ENCODE measurements at regions not wholly inside any gene's neighbourhood (a gene's known extent, or its start where the extent isn't known, plus 50 kb on each side); places are given as distances from the start of the nearest gene placed in this dataset.

DNA sequence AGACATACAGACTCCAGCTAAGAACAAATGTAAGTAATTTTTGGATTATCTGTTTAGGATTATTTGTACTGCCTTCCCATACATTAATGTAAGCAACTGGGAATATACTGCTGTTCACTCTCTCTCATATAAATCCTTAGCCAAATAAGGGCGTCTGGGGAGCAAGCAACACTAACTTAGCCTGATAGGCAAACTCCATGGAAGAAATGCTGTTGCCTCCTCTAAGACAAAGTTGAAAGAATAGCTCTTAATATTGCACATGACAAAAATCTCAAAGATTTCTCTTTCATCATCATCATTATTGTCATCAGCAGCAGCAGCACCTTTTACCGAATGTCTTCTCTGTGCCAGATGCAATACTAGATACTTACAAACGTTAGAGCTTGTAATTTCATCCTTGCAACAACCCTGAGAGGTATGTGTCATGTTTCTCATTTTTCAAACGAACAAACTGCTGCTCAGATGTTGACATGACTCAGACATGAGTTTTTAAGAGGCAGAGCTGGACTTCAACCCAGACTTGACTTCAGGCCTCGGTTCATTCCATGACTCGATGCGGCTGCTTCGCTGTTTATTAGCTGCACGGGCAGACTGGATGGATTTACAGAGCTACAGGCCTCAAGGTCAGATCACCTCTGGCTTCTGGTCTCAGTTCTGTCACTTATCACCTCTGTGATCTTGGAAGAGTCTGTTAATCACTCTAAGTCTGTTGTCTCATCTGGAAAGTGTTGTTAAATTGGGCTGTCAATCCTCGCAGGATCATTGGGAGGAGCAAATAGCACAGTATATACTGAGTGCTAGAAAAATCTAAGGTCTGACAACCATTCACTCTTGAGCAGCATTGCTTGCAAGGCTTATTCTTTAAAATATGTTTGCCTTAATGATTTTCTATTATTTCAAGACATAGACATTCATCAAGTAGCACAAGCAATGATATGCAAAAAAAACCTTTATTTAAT, 126.3 kb upstream of the CELF2 start:
- peak; percentile 90 for DNase-seq

More for the DNA sequence above, 126.3 kb upstream of the CELF2 start:
- Histone ChIP-seq H2BK20ac (ENCODE audit: low read depth, low read length) (no peak overlapping the region), H3K36me3 (ENCODE audit: control insufficient read depth, insufficient read depth, low read length) (no peaks in the 10 kb centered on the region), H4K20me1 (ENCODE audit: insufficient read depth, low read length) (no peaks in the 10 kb centered on the region), H3K23ac (ENCODE audit: low read depth, low read length) (no peak overlapping the region), H3K9ac (ENCODE audit: low read depth, low read length) (no peak overlapping the region), H2AFZ (replicated peaks; ENCODE audit: low read length, poor library complexity) (peak overlapping the region; percentile 52), H3K4me3 (ENCODE audit: insufficient read depth, low read depth, low read length) (no peak overlapping the region), H2BK5ac (ENCODE audit: low read depth, low read length, poor library complexity, severe bottlenecking) (peak overlapping the region; percentile 41), H3K18ac (ENCODE audit: low read depth, low read length) (peak overlapping the region; percentile 52; the same call in 1 of the 2 replicates), H2AK9ac (replicated peaks; ENCODE audit: low read depth, low read length, poor library complexity) (no peak overlapping the region), H3K79me1 (ENCODE audit: low read depth in 1 of 2, low read length in 2 of 2) (no peaks in the 10 kb centered on the region), H3K4me1 (ENCODE audit: control insufficient read depth, insufficient read depth, low read length) (peaks cover 5% of the 10 kb centered on the region; the same call in 1 of the 2 replicates), H4K8ac (ENCODE audit: low read depth in 2 of 2, low read length in 2 of 2) (peak overlapping the region in 1 of 2 experiments; percentile 12; a peak in 1 of 4 replicates), H2BK15ac (ENCODE audit: low read depth, low read length) (no peak overlapping the region), H3K56ac (ENCODE audit: extremely low read depth, insufficient read depth, low read length) (no peak overlapping the region), H2AK5ac (ENCODE audit: low read depth, low read length) (no peak overlapping the region), H3K4ac (ENCODE audit: low read depth, low read length) (no peak overlapping the region), H3K4me2 (ENCODE audit: low read depth, low read length) (peak overlapping the region; percentile 61; the same call in 1 of the 2 replicates), H3K9me3 (ENCODE audit: control insufficient read depth, insufficient read depth, low read length) (peaks cover 2% of the 10 kb centered on the region), H3K9me1 (ENCODE audit: insufficient read depth, low read length) (no peaks in the 10 kb centered on the region), H3K27ac (ENCODE audit: insufficient read depth, low read length) (no peak overlapping the region), H2BK120ac (ENCODE audit: low read depth, low read length) (0 out of 2 replicates have a peak overlapping the region, but pooled peaks have one; percentile 4), H4K91ac (ENCODE audit: insufficient read depth, low read depth, low read length) (no peak overlapping the region), H3K27me3 (ENCODE audit: control insufficient read depth, insufficient read depth, low read length) (no peaks in the 10 kb centered on the region), H3K14ac (replicated peaks; ENCODE audit: low read depth, low read length) (no peak overlapping the region), H4K5ac (ENCODE audit: low read depth, low read length) (no peak overlapping the region)
- CTCF ChIA-PET: interaction anchor here (0.9 to 1.1 kb wide), 3 partner anchors 16 to 311 kb away, joined by 3 read pairs; no protein-coding TSS in a partner anchor
- intact Hi-C loops (cut with micrococcal nuclease): no loop called here
- TF ChIP-seq RAD21 (IDR thresholded peaks at IDR 0.05; ENCODE audit: low read length) (no peak), MAFK (IDR thresholded peaks at IDR 0.05; ENCODE audit: low read depth, low read length) (no peak), FOS (IDR thresholded peaks at IDR 0.05; ENCODE audit: low read depth, low read length) (peak; percentile 61; the same call in 1 of the 2 replicates), POLR2A (IDR thresholded peaks at IDR 0.05; ENCODE audit: low read depth, low read length) (no peak), CEBPB (IDR thresholded peaks at IDR 0.05; ENCODE audit: low read depth, low read length) (peak; percentile 53; the same call in 1 of the 2 replicates), SMC3 (IDR thresholded peaks at IDR 0.05; ENCODE audit: low read depth, low read length) (peak; percentile 20; the same call in 1 of the 2 replicates), RCOR1 (IDR thresholded peaks at IDR 0.05; ENCODE audit: insufficient replicate concordance, low read length) (no peak), BHLHE40 (IDR thresholded peaks at IDR 0.05; ENCODE audit: low read depth, low read length) (peak; percentile 83), NFE2L2 (IDR thresholded peaks at IDR 0.05; ENCODE audit: low read depth, low read length) (no peak)
- TF ChIP-seq, protein P1, sequence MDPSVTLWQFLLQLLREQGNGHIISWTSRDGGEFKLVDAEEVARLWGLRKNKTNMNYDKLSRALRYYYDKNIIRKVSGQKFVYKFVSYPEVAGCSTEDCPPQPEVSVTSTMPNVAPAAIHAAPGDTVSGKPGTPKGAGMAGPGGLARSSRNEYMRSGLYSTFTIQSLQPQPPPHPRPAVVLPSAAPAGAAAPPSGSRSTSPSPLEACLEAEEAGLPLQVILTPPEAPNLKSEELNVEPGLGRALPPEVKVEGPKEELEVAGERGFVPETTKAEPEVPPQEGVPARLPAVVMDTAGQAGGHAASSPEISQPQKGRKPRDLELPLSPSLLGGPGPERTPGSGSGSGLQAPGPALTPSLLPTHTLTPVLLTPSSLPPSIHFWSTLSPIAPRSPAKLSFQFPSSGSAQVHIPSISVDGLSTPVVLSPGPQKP (IDR thresholded peaks at IDR 0.05; ENCODE audit: borderline replicate concordance, low read depth, low read length): no peak
- POLR2A ChIA-PET (ENCODE audit: unreplicated experiment): no interaction called here
- in situ Hi-C loops (cut with MboI; ENCODE audit: low sequenced_read_pairs): no loop called here
- dilution Hi-C loops (cut with HindIII; ENCODE audit: low sequenced_read_pairs, unreplicated experiment): no loop called here
- ATAC-seq (ENCODE audit: low read depth): peak; percentile 94
- BruUV-seq (replicated peaks): no TSS peak
- WGBS, 2 experiments (ENCODE audit: extremely low coverage in 2 of 2, insufficient read length in 1 of 2): 0% methylated on average over 2 of the region's 10 CpGs; no CpG with 5 or more reads in 1 of the 2 experiments

Data from IMR-90 (cell line).